ENCODE measurements at regions not wholly inside any gene's neighbourhood (a gene's known extent, or its start where the extent isn't known, plus 50 kb on each side); places are given as distances from the start of the nearest gene placed in this dataset.

GRCh38 chr5:35373249-35373648, 143.0 kb upstream of the PRLR start:
- H3K4me3 ChIP-seq (ENCODE audit: control insufficient read depth, low read depth, low read length), result no peak overlapping the region
- DNase-seq (ENCODE audit: low read depth), result no peak
- TF ChIP-seq, protein P1, sequence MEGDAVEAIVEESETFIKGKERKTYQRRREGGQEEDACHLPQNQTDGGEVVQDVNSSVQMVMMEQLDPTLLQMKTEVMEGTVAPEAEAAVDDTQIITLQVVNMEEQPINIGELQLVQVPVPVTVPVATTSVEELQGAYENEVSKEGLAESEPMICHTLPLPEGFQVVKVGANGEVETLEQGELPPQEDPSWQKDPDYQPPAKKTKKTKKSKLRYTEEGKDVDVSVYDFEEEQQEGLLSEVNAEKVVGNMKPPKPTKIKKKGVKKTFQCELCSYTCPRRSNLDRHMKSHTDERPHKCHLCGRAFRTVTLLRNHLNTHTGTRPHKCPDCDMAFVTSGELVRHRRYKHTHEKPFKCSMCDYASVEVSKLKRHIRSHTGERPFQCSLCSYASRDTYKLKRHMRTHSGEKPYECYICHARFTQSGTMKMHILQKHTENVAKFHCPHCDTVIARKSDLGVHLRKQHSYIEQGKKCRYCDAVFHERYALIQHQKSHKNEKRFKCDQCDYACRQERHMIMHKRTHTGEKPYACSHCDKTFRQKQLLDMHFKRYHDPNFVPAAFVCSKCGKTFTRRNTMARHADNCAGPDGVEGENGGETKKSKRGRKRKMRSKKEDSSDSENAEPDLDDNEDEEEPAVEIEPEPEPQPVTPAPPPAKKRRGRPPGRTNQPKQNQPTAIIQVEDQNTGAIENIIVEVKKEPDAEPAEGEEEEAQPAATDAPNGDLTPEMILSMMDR (IDR thresholded peaks at IDR 0.05; ENCODE audit: control insufficient read depth, insufficient read depth, low read depth, low read length, missing control alignments), result no peak

- TF ChIP-seq, protein P1 (IDR thresholded peaks at IDR 0.05; ENCODE audit: control insufficient read depth, insufficient read depth, low read depth, low read length, missing control alignments), result no peak
- H3K4me3 ChIP-seq (ENCODE audit: control insufficient read depth, low read depth, low read length), result no peak overlapping the region
- no peak for DNase-seq (ENCODE audit: low read depth)
These were observed 142.2 kb upstream of the PRLR start for GRCh38 chr5:35372482-35372881.

GRCh38 chr5:35371951-35372426, 141.7 kb upstream of the PRLR start:
- TF ChIP-seq, protein P1 (IDR thresholded peaks at IDR 0.05; ENCODE audit: control insufficient read depth, insufficient read depth, low read depth, low read length, missing control alignments), result no peak
- DNase-seq (ENCODE audit: low read depth), result no peak
- H3K4me3 ChIP-seq (ENCODE audit: control insufficient read depth, low read depth, low read length), result no peak overlapping the region

GRCh38 chr5:35370871-35371270, 140.6 kb upstream of the PRLR start:
- TF ChIP-seq, protein P1 (IDR thresholded peaks at IDR 0.05; ENCODE audit: control insufficient read depth, insufficient read depth, low read depth, low read length, missing control alignments), result no peak
- no peak for DNase-seq (ENCODE audit: low read depth)
- no peak overlapping the region for H3K4me3 ChIP-seq (ENCODE audit: control insufficient read depth, low read depth, low read length)

GRCh38 chr5:35369965-35370790, 139.9 kb upstream of the PRLR start:
- DNase-seq (ENCODE audit: low read depth), result no peak
- TF ChIP-seq, protein P1 (IDR thresholded peaks at IDR 0.05; ENCODE audit: control insufficient read depth, insufficient read depth, low read depth, low read length, missing control alignments), result no peak
- no peak overlapping the region for H3K4me3 ChIP-seq (ENCODE audit: control insufficient read depth, low read depth, low read length)

DNA sequence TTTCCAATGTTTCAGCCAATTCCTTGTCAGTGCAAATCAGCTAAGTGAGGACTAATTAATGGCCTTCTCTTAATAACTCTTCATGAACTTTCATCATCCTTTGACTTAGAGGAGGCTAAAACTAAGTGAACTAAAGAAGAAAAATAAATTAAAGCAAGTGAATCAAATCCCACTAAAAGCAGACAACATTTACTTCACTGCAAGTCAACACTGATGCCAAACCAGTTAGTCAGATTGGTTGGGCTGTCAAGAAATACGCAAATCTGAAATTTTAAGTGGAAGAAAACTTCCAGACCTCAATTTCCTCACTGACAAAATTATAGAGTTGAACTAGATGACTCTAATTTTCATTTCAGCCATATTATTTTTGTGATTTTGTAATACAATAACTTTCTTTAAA, 137.2 kb upstream of the PRLR start:
- no peak for DNase-seq (ENCODE audit: low read depth)
- no peak overlapping the region for H3K4me3 ChIP-seq (ENCODE audit: control insufficient read depth, low read depth, low read length)
- TF ChIP-seq, protein P1 (IDR thresholded peaks at IDR 0.05; ENCODE audit: control insufficient read depth, insufficient read depth, low read depth, low read length, missing control alignments), result no peak
